ENCODE measurements at regions not wholly inside any gene's neighbourhood (a gene's known extent, or its start where the extent isn't known, plus 50 kb on each side); places are given as distances from the start of the nearest gene placed in this dataset.
A peak's percentile ranks its signal among the peaks of the same experiment; 100 is the strongest.
"Not testable (repeated sequence)": the region's sequence is repeated elsewhere in the genome, so short reads cannot be mapped to it uniquely, and the experiment has no call there.

DNA sequence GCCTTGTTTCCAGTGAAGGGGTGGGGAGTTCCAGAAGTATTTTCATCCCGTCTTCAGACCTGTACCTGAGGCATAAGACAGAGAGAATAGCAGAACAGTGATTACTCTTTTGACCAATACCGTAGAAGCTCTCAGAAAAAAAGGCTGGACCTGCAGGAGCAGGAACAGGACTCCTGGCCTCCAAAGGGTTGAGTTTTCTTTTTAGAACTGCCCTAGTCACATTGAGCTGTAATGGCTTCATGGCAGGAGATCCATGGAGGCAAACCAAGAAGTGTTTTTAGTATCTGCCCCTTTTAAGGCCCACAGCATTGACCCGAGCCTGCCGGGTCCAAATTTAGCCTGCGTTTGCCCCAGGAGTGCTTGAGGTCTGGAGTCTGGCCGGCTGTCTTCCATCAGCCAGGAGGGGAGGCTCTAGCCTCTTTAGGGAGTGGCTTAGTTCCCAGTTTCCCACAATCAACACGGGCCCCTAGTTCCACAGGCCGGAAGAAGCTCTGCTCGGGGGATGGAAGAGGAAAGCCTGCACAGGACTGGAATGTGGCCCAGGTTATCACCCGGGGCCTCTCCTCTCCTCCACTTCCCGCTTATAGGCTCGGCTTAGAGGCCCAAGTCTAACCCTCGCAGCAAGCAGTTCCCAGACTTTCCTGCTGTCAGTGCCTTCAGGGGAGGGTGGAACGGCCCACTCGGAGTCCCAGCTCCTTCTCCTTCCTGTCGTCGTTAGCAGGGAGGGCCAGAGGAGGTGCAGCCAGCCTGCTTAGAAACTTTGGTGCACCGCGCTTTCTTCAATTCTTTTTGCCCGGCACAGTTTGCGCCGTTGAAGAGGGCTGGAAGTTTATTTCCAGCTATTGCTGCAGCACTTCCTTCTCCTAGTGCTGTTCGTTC lies 80.7 kb downstream of the C9orf152 start:
- peak; percentile 84 to 92 for DNase-seq
- peaks cover 60% of the 10 kb centered on the region for H3K4me1 ChIP-seq (ENCODE audit: control insufficient read depth, insufficient read depth, low read length)
- peak overlapping the region; percentile 37 for H3K4me3 ChIP-seq (ENCODE audit: low read length)
- H3K36me3 ChIP-seq (ENCODE audit: control insufficient read depth, insufficient read depth, low read length) = no peaks in the 10 kb centered on the region
- H3K27me3 ChIP-seq (ENCODE audit: control insufficient read depth, insufficient read depth, low read length) = no peaks in the 10 kb centered on the region
- no CpG with 5 or more reads among the region's 23 CpGs for WGBS (ENCODE audit: insufficient coverage, low lambda C conversion rate)
- H3K27ac ChIP-seq (ENCODE audit: low read length) = peak overlapping the region; percentile 91
- no peaks in the 10 kb centered on the region for H3K9me3 ChIP-seq (ENCODE audit: control insufficient read depth, low read depth, low read length)

DNA sequence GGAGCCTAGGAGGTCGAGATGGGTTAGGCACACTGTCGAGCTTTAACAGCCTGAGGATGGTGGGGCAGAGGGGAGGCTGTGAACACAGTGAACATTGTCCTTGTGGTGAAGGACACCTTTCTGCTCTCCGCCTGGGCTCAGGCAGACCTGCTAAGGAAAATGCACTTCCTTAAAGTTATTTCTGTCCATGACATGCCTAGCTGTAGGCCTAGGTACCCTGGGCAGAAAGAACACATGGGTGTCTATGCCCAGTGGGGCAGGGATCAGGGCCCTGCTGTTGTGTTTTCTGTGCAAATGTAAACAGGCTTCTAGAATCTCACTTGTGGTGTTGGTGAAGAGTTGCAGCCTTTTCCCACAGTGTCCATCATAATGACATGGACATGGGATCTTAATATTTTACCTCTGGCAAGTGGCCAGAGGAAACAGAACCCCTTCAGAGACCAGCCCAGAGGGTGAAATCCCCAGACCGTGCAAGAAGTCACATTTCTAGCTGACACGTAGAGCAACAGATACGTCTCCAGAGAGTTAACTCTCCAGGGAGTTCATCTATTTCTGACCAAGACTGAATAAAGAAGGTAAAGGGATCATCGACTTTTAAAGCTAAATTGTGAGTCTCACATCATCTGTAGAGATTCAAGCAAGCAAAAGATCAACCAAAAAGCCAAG lies 79.2 kb downstream of the C9orf152 start:
- H3K36me3 ChIP-seq (ENCODE audit: control insufficient read depth, insufficient read depth, low read length) = no peaks in the 10 kb centered on the region
- no peaks in the 10 kb centered on the region for H3K27me3 ChIP-seq (ENCODE audit: control insufficient read depth, insufficient read depth, low read length)
- H3K27ac ChIP-seq (ENCODE audit: low read length) = peak overlapping the region; percentile 91
- WGBS (ENCODE audit: insufficient coverage, low lambda C conversion rate) = 67% methylated on average over 1 of the region's 7 CpGs
- no peaks in the 10 kb centered on the region for H3K9me3 ChIP-seq (ENCODE audit: control insufficient read depth, low read depth, low read length)
- no peak for DNase-seq
- peak overlapping the region; percentile 5 for H3K4me3 ChIP-seq (ENCODE audit: low read length)
- peaks cover 60% of the 10 kb centered on the region for H3K4me1 ChIP-seq (ENCODE audit: control insufficient read depth, insufficient read depth, low read length)

DNA sequence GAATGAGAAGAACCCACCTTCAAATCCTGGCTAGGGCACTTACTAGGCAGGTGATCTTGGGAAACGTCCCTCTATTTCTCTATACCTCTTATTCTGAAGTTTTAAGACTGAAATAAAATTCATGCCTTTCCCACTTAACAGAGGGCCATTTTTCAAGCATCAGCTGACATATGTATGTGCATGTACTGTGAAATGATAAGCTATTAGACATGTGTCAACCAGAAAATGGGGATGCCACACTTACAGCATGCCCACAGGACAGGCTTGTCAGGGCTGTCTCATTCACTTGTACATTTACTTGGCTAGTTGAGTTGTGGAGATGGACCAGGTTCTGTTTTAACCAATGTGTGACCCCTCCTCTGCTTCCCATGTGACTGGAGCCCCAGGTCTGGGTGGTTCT lies 78.5 kb downstream of the C9orf152 start:
- no peak for DNase-seq
- H3K27me3 ChIP-seq (ENCODE audit: control insufficient read depth, insufficient read depth, low read length) = no peaks in the 10 kb centered on the region
- no CpG with 5 or more reads among the region's 1 CpG for WGBS (ENCODE audit: insufficient coverage, low lambda C conversion rate)
- H3K4me3 ChIP-seq (ENCODE audit: low read length) = no peak overlapping the region
- H3K36me3 ChIP-seq (ENCODE audit: control insufficient read depth, insufficient read depth, low read length) = no peaks in the 10 kb centered on the region
- peak overlapping the region; percentile 4 for H3K27ac ChIP-seq (ENCODE audit: low read length)
- H3K4me1 ChIP-seq (ENCODE audit: control insufficient read depth, insufficient read depth, low read length) = peaks cover 55% of the 10 kb centered on the region
- H3K9me3 ChIP-seq (ENCODE audit: control insufficient read depth, low read depth, low read length) = no peaks in the 10 kb centered on the region

DNA sequence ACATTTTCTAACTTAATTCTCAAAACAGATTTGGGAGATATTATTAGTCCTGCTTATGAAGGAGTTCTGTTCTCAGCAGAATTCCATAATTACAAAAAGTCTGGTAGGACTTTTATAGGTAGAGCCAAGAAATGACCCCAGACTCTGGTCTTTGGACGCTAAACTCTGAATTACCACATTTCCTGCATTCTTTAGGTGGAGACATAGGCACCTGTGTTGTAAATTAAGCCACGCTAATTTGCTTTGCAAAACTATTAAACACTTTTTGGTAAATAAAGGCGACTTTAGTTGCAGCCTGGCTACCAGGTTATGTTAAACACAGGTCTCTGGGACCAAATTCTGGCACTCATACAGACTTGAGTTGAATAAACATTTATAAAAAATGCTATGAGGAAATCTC lies 77.7 kb downstream of the C9orf152 start:
- WGBS (ENCODE audit: insufficient coverage, low lambda C conversion rate) = no CpG with 5 or more reads among the region's 3 CpGs
- H3K36me3 ChIP-seq (ENCODE audit: control insufficient read depth, insufficient read depth, low read length) = no peaks in the 10 kb centered on the region
- H3K4me3 ChIP-seq (ENCODE audit: low read length) = no peak overlapping the region
- peaks cover 48% of the 10 kb centered on the region for H3K4me1 ChIP-seq (ENCODE audit: control insufficient read depth, insufficient read depth, low read length)
- no peak overlapping the region for H3K27ac ChIP-seq (ENCODE audit: low read length)
- H3K27me3 ChIP-seq (ENCODE audit: control insufficient read depth, insufficient read depth, low read length) = no peaks in the 10 kb centered on the region
- H3K9me3 ChIP-seq (ENCODE audit: control insufficient read depth, low read depth, low read length) = no peaks in the 10 kb centered on the region
- peak in 1 of 2 donors; percentile 56 for DNase-seq

DNA sequence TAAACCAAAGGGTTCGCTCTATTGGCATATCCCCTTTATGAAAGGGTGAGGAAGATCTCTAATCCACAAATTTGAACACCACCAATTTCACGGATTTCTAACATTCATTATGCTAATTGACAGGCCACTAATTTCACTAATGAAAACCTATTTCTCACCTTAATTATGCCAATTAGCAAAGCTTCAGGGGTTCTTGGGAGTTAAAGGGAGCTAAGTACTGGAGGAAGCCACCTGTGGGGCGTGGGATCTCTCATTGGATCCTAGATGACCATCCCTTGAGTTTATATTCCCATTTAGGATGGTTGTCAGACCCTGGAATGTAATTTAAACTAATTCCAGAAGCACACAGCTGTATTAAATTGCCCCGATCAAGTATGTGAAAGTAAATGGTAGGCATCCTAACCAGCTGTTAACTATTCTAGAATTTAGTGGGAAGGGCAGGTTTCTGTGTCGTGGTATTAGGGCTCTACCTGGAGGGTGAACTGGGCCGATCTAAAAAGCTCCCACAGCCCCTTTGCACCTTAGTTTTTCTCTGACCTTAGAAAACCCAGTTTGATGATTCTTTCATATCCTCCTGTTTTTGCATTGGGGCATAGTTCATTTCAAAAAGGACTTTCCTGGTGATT lies 77.1 kb downstream of the C9orf152 start:
- WGBS (ENCODE audit: insufficient coverage, low lambda C conversion rate) = 60% methylated on average over 1 of the region's 6 CpGs
- Histone ChIP-seq H3K4me3 (ENCODE audit: low read length) (no peak overlapping the region), H3K4me1 (ENCODE audit: control insufficient read depth, insufficient read depth, low read length) (peaks cover 45% of the 10 kb centered on the region), H3K27me3 (ENCODE audit: control insufficient read depth, insufficient read depth, low read length) (no peaks in the 10 kb centered on the region), H3K27ac (ENCODE audit: low read length) (no peak overlapping the region), H3K9me3 (ENCODE audit: control insufficient read depth, low read depth, low read length) (no peaks in the 10 kb centered on the region), H3K36me3 (ENCODE audit: control insufficient read depth, insufficient read depth, low read length) (no peaks in the 10 kb centered on the region)
- no peak for DNase-seq

DNA sequence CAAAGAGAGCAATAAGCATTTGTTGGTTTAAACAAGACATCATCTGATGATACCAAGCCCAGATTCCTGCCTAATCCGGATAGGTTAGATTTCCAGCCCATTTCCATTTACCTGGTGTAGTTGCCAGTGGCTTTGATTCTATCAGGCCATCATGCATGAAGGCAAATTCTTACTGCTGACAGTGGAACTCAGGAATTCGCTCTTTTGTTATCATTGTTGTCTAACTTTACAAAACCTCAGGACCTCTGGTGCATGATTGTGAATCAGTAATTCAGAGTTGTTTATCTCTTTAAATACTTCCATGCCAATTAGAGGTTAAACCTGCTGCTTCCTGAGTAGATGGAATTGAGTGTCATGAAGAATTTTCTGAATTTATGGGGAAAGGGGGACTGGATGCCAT lies 76.5 kb downstream of the C9orf152 start:
- H3K4me3 ChIP-seq (ENCODE audit: low read length) = no peak overlapping the region
- H3K36me3 ChIP-seq (ENCODE audit: control insufficient read depth, insufficient read depth, low read length) = peaks cover 5% of the 10 kb centered on the region
- no peak for DNase-seq
- H3K4me1 ChIP-seq (ENCODE audit: control insufficient read depth, insufficient read depth, low read length) = peaks cover 39% of the 10 kb centered on the region
- WGBS (ENCODE audit: insufficient coverage, low lambda C conversion rate) = 80% methylated on average over 1 of the region's 2 CpGs
- no peak overlapping the region for H3K27ac ChIP-seq (ENCODE audit: low read length)
- H3K27me3 ChIP-seq (ENCODE audit: control insufficient read depth, insufficient read depth, low read length) = no peaks in the 10 kb centered on the region
- H3K9me3 ChIP-seq (ENCODE audit: control insufficient read depth, low read depth, low read length) = no peaks in the 10 kb centered on the region

DNA sequence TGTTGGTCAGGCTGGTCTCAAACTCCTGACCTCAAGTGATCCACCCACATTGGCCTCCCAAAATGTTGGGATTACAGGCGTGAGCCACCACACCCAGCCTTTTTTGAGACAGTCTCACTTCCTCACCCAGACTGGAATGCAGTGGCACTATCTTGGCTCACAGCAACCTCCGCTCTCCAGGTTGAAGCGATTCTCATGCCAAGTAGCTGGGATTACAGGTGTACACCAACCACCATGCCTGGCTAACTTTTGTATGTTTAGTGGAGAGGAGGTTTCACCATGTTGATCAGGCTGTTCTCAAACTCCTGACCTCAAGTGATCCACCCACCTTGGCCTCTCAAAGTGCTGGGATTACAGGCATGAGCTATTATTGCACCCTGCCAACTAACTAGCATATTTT lies 75.4 kb downstream of the C9orf152 start:
- H3K27me3 ChIP-seq (ENCODE audit: control insufficient read depth, insufficient read depth, low read length); H3K4me3 ChIP-seq (ENCODE audit: low read length); H3K9me3 ChIP-seq (ENCODE audit: control insufficient read depth, low read depth, low read length); DNase-seq; H3K27ac ChIP-seq (ENCODE audit: low read length): not testable (repeated sequence)
- Histone ChIP-seq H3K36me3 (ENCODE audit: control insufficient read depth, insufficient read depth, low read length) (peaks cover 16% of the 10 kb centered on the region), H3K4me1 (ENCODE audit: control insufficient read depth, insufficient read depth, low read length) (peaks cover 28% of the 10 kb centered on the region)
- no CpG with 5 or more reads among the region's 3 CpGs for WGBS (ENCODE audit: insufficient coverage, low lambda C conversion rate)

DNA sequence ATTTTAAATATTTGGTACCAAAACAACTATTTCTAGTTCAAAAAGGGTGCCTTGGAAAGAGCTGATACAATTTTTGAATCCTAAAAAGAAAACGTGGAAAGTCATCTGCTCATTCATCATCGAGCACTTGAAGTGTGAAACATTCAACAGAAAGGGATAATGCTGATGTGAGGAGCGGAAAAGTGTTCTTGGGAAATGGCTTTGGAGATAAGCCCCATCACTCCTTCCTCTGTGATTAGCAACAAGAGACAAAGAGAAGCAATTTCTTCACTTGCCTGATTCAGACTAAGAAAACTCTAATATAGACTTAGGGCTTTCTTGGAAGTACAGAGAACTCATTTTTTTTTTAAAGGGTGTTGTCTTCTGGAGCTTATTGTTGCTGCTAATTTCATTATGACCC lies 74.9 kb downstream of the C9orf152 start:
- Histone ChIP-seq H3K9me3 (ENCODE audit: control insufficient read depth, low read depth, low read length) (no peaks in the 10 kb centered on the region), H3K27ac (ENCODE audit: low read length) (no peak overlapping the region), H3K36me3 (ENCODE audit: control insufficient read depth, insufficient read depth, low read length) (peaks cover 21% of the 10 kb centered on the region), H3K4me3 (ENCODE audit: low read length) (no peak overlapping the region), H3K27me3 (ENCODE audit: control insufficient read depth, insufficient read depth, low read length) (no peaks in the 10 kb centered on the region), H3K4me1 (ENCODE audit: control insufficient read depth, insufficient read depth, low read length) (peaks cover 23% of the 10 kb centered on the region)
- no peak for DNase-seq
- WGBS (ENCODE audit: insufficient coverage, low lambda C conversion rate) = 40% methylated on average over 1 of the region's 3 CpGs

DNA sequence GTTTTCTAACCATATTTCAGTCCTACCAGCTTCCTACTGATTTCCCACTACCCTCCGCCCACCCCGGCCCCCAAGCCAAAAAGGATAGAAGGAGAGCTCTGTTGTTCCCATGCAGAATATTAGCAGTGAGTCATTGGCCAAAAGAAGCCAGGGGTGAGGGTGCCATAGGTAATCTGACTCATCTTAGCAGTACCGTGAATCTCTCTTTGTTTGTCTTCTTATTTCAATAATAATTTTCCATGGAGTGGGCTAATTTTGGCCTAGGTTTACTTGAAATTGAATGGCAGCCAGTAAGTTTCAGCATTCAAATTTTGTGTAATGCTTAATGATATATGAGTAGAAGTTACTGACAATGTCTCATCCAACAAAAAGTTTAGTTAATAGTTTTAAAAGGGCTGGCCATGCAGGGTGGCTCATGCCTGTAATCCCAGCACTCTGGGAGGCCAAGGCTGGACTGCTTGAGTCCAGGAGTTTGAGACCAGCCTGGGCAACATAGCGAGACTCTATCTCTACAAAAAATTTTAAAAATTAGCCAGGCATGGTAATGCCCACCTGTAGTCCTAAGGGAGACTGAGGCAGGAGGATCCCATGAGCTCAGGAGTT lies 74.2 kb downstream of the C9orf152 start:
- Histone ChIP-seq H3K36me3 (ENCODE audit: control insufficient read depth, insufficient read depth, low read length) (peaks cover 28% of the 10 kb centered on the region), H3K27ac (ENCODE audit: low read length) (no peak overlapping the region), H3K4me1 (ENCODE audit: control insufficient read depth, insufficient read depth, low read length) (peaks cover 18% of the 10 kb centered on the region), H3K9me3 (ENCODE audit: control insufficient read depth, low read depth, low read length) (no peaks in the 10 kb centered on the region), H3K27me3 (ENCODE audit: control insufficient read depth, insufficient read depth, low read length) (no peaks in the 10 kb centered on the region), H3K4me3 (ENCODE audit: low read length) (no peak overlapping the region)
- WGBS (ENCODE audit: insufficient coverage, low lambda C conversion rate) = no CpG with 5 or more reads among the region's 4 CpGs
- no peak for DNase-seq

DNA sequence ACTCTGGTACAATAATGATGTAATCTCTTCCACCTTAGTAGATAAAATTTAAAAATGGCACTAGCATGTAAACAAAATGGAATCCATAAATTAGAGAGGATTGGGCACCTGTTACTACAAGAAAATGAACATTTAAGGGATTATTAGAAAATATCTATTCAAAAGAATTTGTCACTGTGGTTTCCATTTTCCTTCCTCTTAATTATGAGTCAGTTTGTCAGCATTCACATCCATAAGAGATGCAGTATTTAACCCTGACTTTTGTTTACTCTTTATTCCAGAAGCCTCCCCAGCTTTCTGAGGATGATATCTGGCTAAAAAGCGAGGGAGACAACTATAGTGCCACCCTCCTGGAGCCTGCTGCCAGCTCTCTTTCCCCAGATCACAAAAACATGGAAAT lies 72.1 kb downstream of the C9orf152 start:
- no CpG with 5 or more reads among the region's 1 CpG for WGBS (ENCODE audit: insufficient coverage, low lambda C conversion rate)
- peaks cover 37% of the 10 kb centered on the region for H3K36me3 ChIP-seq (ENCODE audit: control insufficient read depth, insufficient read depth, low read length)

More for the DNA sequence above, 72.1 kb downstream of the C9orf152 start:
- Histone ChIP-seq H3K4me1 (ENCODE audit: control insufficient read depth, insufficient read depth, low read length) (peaks cover 4% of the 10 kb centered on the region), H3K4me3 (ENCODE audit: low read length) (no peak overlapping the region), H3K27me3 (ENCODE audit: control insufficient read depth, insufficient read depth, low read length) (no peaks in the 10 kb centered on the region), H3K27ac (ENCODE audit: low read length) (no peak overlapping the region), H3K9me3 (ENCODE audit: control insufficient read depth, low read depth, low read length) (no peaks in the 10 kb centered on the region)
- DNase-seq = no peak

Measured in large intestine (tissue), 3 donors.